H9 (cell line): ENCODE measurements at regions not wholly inside any gene's neighbourhood (a gene's known extent, or its start where the extent isn't known, plus 50 kb on each side); places are given as distances from the start of the nearest gene placed in this dataset.

ENCODE experiments used
- DNase-seq: peaks from one replicate; pipeline ENCODE4 v3.0.0-alpha.2; 2017
- H2AFZ ChIP-seq: one replicate; pipeline ENCODE4 v1.6.1; 2013; ENCODE audit warnings: mild to moderate bottlenecking, low read length, control low read depth, moderate library complexity
- H2AK5ac ChIP-seq: 2 replicates; pipeline ENCODE4 v1.6.1; 2013; ENCODE audit warnings: low read length, control low read depth, mixed read lengths; ENCODE audit not compliant: insufficient read length
- H2BK120ac ChIP-seq: one replicate; pipeline ENCODE4 v1.6.1; 2013; ENCODE audit warnings: low read depth, mild to moderate bottlenecking, low read length, control low read depth, inconsistent platforms; ENCODE audit not compliant: poor library complexity, severe bottlenecking
- H2BK12ac ChIP-seq: 2 replicates; pipeline ENCODE4 v1.6.1; 2013; ENCODE audit warnings: low read length, control low read depth, mixed read lengths, low read depth; ENCODE audit not compliant: insufficient read length
- H2BK15ac ChIP-seq: 2 replicates; pipeline ENCODE4 v1.6.1; 2013; ENCODE audit warnings: low read depth, low read length, control low read depth
- H2BK20ac ChIP-seq: one replicate; pipeline ENCODE4 v1.6.1; 2013; ENCODE audit warnings: low read depth, mild to moderate bottlenecking, low read length, control low read depth, inconsistent platforms; ENCODE audit not compliant: poor library complexity, severe bottlenecking
- H2BK5ac ChIP-seq: 2 replicates; pipeline ENCODE4 v1.6.1; 2013; ENCODE audit warnings: low read length, control low read depth, mixed read lengths; ENCODE audit not compliant: insufficient read length
- H3K14ac ChIP-seq: 2 replicates; pipeline ENCODE4 v1.6.1; 2013; ENCODE audit warnings: low read length, control low read depth; ENCODE audit not compliant: insufficient read depth
- H3K18ac ChIP-seq: 2 replicates; pipeline ENCODE4 v1.6.1; 2013; ENCODE audit warnings: low read depth, mild to moderate bottlenecking, mixed read lengths, low read length, control low read depth; ENCODE audit not compliant: insufficient read length
- H3K23ac ChIP-seq: 2 replicates; pipeline ENCODE4 v1.6.1; 2013; ENCODE audit warnings: low read length, control low read depth, mixed read lengths, low read depth; ENCODE audit not compliant: insufficient read length
- H3K23me2 ChIP-seq: 2 replicates; pipeline ENCODE4 v1.6.1; 2013; ENCODE audit warnings: low read depth, mild to moderate bottlenecking, mixed read lengths, low read length, control low read depth; ENCODE audit not compliant: insufficient read length, poor library complexity, severe bottlenecking
- H3K27ac ChIP-seq: 2 replicates; pipeline ENCODE4 v1.5.1; 2013; ENCODE audit warnings: low read length, control low read depth, mixed read lengths, low read depth; ENCODE audit not compliant: insufficient read length
- H3K27me3 ChIP-seq: 2 replicates; pipeline ENCODE4 v1.6.1; 2013; ENCODE audit warnings: low read length, control low read depth, inconsistent platforms; ENCODE audit not compliant: insufficient read depth
- H3K4ac ChIP-seq: 2 replicates; pipeline ENCODE4 v1.6.1; 2013; ENCODE audit warnings: low read depth, mild to moderate bottlenecking, control low read depth, inconsistent platforms, low read length, moderate library complexity
- H3K4me1 ChIP-seq: 2 replicates; pipeline ENCODE4 v1.6.1; 2013; ENCODE audit warnings: low read length, control low read depth, inconsistent platforms; ENCODE audit not compliant: insufficient read depth
- H3K4me2 ChIP-seq: 2 replicates; pipeline ENCODE4 v1.6.1; 2013; ENCODE audit warnings: low read length, control low read depth, mixed read lengths; ENCODE audit not compliant: insufficient read length, insufficient read depth
- H3K56ac ChIP-seq: 2 replicates; pipeline ENCODE4 v1.6.1; 2013; ENCODE audit warnings: low read depth, mild to moderate bottlenecking, mixed read lengths, low read length, control low read depth; ENCODE audit not compliant: insufficient read length
- H3K79me1 ChIP-seq: 2 replicates; pipeline ENCODE4 v1.6.1; 2013; ENCODE audit warnings: low read depth, mild to moderate bottlenecking, moderate library complexity, low read length, control low read depth, inconsistent platforms; ENCODE audit not compliant: insufficient read depth, poor library complexity, severe bottlenecking
- H3K79me2 ChIP-seq: 2 replicates; pipeline ENCODE4 v1.6.1; 2013; ENCODE audit warnings: low read length, control low read depth, inconsistent platforms; ENCODE audit not compliant: insufficient read depth
- H3K9ac ChIP-seq: 2 replicates; pipeline ENCODE4 v1.6.1; 2013; ENCODE audit warnings: low read length, control low read depth, mixed read lengths; ENCODE audit not compliant: insufficient read length; ENCODE audit errors: extremely low read depth
- H3K9me3 ChIP-seq: one replicate; pipeline ENCODE4 v1.6.1; 2013; ENCODE audit warnings: low read depth, low read length, inconsistent platforms; ENCODE audit not compliant: control insufficient read depth
- H3T11ph ChIP-seq: one replicate; pipeline ENCODE4 v1.6.1; 2013; ENCODE audit warnings: mild to moderate bottlenecking, low read length, control low read depth, inconsistent platforms
- H4K20me1 ChIP-seq: one replicate; pipeline ENCODE4 v1.6.1; 2013; ENCODE audit not compliant: control insufficient read depth, insufficient read length, insufficient read depth
- H4K5ac ChIP-seq: 2 replicates; pipeline ENCODE4 v1.6.1; 2013; ENCODE audit warnings: low read depth, mild to moderate bottlenecking, mixed read lengths, low read length, control low read depth; ENCODE audit not compliant: insufficient read length
- H4K8ac ChIP-seq: replicated peaks from 2 replicates; pipeline ENCODE4 v1.6.1; 2013; ENCODE audit warnings: low read length, control low read depth, mixed read lengths, low read depth; ENCODE audit not compliant: insufficient read length
- H4K91ac ChIP-seq: 2 replicates; pipeline ENCODE4 v1.6.1; 2013; ENCODE audit warnings: low read depth, mild to moderate bottlenecking, moderate library complexity, mixed read lengths, low read length, control low read depth; ENCODE audit not compliant: insufficient read length
- H3K27ac Mint-ChIP-seq, 3 experiments: 2 replicates in 2 of 3; 3 replicates in 1 of 3; pipeline ENCODE4 v1.8.0; 2020 to 2021; ENCODE audit warnings: mixed read lengths in 3 of 3, mild to moderate bottlenecking in 1 of 3, moderate library complexity in 1 of 3
- H3K27me3 Mint-ChIP-seq: 2 replicates; pipeline ENCODE4 v1.8.0; 2021; ENCODE audit warnings: low read depth, mild to moderate bottlenecking, moderate library complexity, mixed read lengths
- H3K36me3 Mint-ChIP-seq, 3 experiments: 2 replicates in 2 of 3; 3 replicates in 1 of 3; pipeline ENCODE4 v1.8.0; 2020 to 2021; ENCODE audit warnings: low read depth in 3 of 3, mixed read lengths in 3 of 3; ENCODE audit not compliant: insufficient read depth in 1 of 3
- H3K4me1 Mint-ChIP-seq, 2 experiments: 2 replicates each; pipeline ENCODE4 v1.8.0; 2020; ENCODE audit warnings: mixed read lengths in 2 of 2
- H3K4me3 Mint-ChIP-seq, 2 experiments: 2 replicates in 1 of 2; 3 replicates in 1 of 2; pipeline ENCODE4 v1.8.0; 2020 to 2021; ENCODE audit warnings: mild to moderate bottlenecking in 2 of 2, mixed read lengths in 2 of 2, moderate library complexity in 1 of 2
- H3K9me3 Mint-ChIP-seq, 2 experiments: 2 replicates in 1 of 2; 3 replicates in 1 of 2; pipeline ENCODE4 v1.8.0; 2020; ENCODE audit warnings: mild to moderate bottlenecking in 2 of 2, mixed read lengths in 2 of 2, moderate library complexity in 1 of 2
- WGBS: extraction: QIAGEN DNeasy Blood & Tissue Kit; methylation state at CpG from one replicate; pipeline ENCODE4 v1.1.7; 2013; ENCODE audit warnings: missing lambda C conversion rate, low lambda C conversion rate, mixed read lengths; ENCODE audit not compliant: insufficient read length; ENCODE audit errors: extremely low coverage; 5-methylcytosine and 5-hydroxymethylcytosine counted together
- TF ChIP-seq, protein P1 (sequence below): fragments of 200-600 bp; sonication (generic); conservative IDR thresholded peaks from 3 replicates; pipeline ENCODE4 v1.8.0; 2021; ENCODE audit warnings: antibody characterized with exemption, mild to moderate bottlenecking

DNA sequence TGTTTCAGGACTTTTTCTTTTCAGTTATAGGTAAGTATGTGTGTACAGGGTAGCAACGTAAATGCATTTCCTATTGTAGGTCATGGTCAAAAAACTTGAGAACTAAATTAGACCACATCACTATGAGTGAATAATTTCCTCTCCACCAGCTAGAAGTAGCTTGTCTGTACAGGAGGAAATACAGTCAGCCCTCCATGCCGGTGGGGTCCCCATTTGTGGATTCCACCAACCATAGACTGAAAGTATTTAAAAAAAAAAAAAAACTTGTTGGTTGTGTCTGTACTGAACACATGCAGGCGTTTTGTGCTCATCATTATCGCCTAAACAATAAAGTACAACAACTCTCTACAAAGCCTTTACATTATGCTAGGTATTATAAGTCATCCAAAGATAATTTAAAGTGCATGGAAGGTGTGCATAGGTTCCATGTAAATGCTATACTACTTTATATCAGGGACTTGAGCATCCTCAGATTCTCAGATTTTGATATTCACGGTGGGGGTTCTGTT is 94.2 kb upstream of the NDUFV2 start:
- no peak overlapping the region for H4K5ac ChIP-seq
- H3K79me2 ChIP-seq: no peaks in the 10 kb centered on the region
- no peak overlapping the region for H3T11ph ChIP-seq
- no peak overlapping the region for H2BK12ac ChIP-seq
- no peak overlapping the region for H3K56ac ChIP-seq
- no peak overlapping the region for H3K4ac ChIP-seq
- H3K27me3 ChIP-seq: no peaks in the 10 kb centered on the region
- TF ChIP-seq, protein P1, sequence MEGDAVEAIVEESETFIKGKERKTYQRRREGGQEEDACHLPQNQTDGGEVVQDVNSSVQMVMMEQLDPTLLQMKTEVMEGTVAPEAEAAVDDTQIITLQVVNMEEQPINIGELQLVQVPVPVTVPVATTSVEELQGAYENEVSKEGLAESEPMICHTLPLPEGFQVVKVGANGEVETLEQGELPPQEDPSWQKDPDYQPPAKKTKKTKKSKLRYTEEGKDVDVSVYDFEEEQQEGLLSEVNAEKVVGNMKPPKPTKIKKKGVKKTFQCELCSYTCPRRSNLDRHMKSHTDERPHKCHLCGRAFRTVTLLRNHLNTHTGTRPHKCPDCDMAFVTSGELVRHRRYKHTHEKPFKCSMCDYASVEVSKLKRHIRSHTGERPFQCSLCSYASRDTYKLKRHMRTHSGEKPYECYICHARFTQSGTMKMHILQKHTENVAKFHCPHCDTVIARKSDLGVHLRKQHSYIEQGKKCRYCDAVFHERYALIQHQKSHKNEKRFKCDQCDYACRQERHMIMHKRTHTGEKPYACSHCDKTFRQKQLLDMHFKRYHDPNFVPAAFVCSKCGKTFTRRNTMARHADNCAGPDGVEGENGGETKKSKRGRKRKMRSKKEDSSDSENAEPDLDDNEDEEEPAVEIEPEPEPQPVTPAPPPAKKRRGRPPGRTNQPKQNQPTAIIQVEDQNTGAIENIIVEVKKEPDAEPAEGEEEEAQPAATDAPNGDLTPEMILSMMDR: no peak
- no peak overlapping the region for H3K27ac Mint-ChIP-seq
- H3K18ac ChIP-seq: no peak overlapping the region
- no peaks in the 10 kb centered on the region for H3K4me1 ChIP-seq
- WGBS: no CpG with 5 or more reads among the region's 5 CpGs
- H2AFZ ChIP-seq: no peak overlapping the region
- no peak overlapping the region for H3K27ac ChIP-seq
- DNase-seq: no peak
- H4K20me1 ChIP-seq: no peaks in the 10 kb centered on the region
- H3K9me3 Mint-ChIP-seq: peaks cover 4% of the 10 kb centered on the region in 2 experiments; a peak in 2 of 5 replicates
- no peak overlapping the region for H3K9ac ChIP-seq
- H3K4me1 Mint-ChIP-seq: peaks cover 0 to 2% of the 10 kb centered on the region in 2 experiments; a peak in 1 of 4 replicates
- H4K8ac ChIP-seq: no peak overlapping the region
- no peak overlapping the region for H2BK120ac ChIP-seq
- no peaks in the 10 kb centered on the region for H3K23me2 ChIP-seq
- H3K4me2 ChIP-seq: no peak overlapping the region
- no peak overlapping the region for H3K23ac ChIP-seq
- no peak overlapping the region for H2BK5ac ChIP-seq
- H3K14ac ChIP-seq: no peak overlapping the region
- H3K9me3 ChIP-seq: no peaks in the 10 kb centered on the region
- no peak overlapping the region for H2BK15ac ChIP-seq
- no peak overlapping the region for H4K91ac ChIP-seq
- peaks cover 2% of the 10 kb centered on the region; the same call in 1 of the 2 replicates for H3K27me3 Mint-ChIP-seq
- no peak overlapping the region for H3K4me3 Mint-ChIP-seq
- H3K36me3 Mint-ChIP-seq: peaks cover 0 to 4% (median under 1%) of the 10 kb centered on the region in 3 experiments; a peak in 4 of 7 replicates
- no peak overlapping the region for H2BK20ac ChIP-seq
- no peaks in the 10 kb centered on the region for H3K79me1 ChIP-seq
- H2AK5ac ChIP-seq: no peak overlapping the region
